A673 (cell line): ENCODE measurements at regions not wholly inside any gene's neighbourhood (a gene's known extent, or its start where the extent isn't known, plus 50 kb on each side); places are given as distances from the start of the nearest gene placed in this dataset.
"Not testable (repeated sequence)": the region's sequence is repeated elsewhere in the genome, so short reads cannot be mapped to it uniquely, and the experiment has no call there.

Experiments used
- CTCF ChIP-seq: fragments of 300-800, 200-600 bp; sonication (generic); conservative IDR thresholded peaks from 2 replicates; pipeline ENCODE4 v1.5.1; 2017; ENCODE audit warnings: low read depth, mild to moderate bottlenecking, antibody characterized with exemption, low read length, moderate library complexity, mixed read lengths
- EZH2 ChIP-seq: fragments of 200-600 bp; sonication (generic); IDR thresholded peaks from 2 replicates; pipeline ENCODE4 v1.6.1; 2017; ENCODE audit warnings: borderline replicate concordance, low read depth, mild to moderate bottlenecking, mixed read lengths, antibody characterized with exemption, low read length; ENCODE audit not compliant: poor library complexity, severe bottlenecking

DNA sequence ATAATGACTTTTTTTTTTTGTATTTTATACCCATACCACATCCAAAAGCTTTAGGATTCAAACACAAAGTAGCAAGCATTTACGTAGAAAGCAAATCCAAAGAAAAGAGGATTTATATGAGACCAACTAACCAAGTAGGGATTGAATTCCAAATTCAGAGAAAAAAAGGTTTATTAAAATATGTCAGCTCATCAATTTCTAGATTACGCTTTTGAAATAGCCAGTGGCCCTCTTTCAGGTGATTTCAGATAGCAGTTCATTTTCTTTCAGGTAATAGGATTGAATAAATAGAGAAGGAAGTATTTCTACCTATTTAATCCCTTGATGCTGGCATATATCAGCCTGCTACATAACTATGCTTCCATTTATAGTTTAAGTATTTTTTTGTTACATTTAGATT lies 822.3 kb downstream of the PRIM2 start:
- not testable (repeated sequence) for TF ChIP-seq CTCF, EZH2
